ENCODE measurements at regions not wholly inside any gene's neighbourhood (a gene's known extent, or its start where the extent isn't known, plus 50 kb on each side); places are given as distances from the start of the nearest gene placed in this dataset.

- no peaks in the 10 kb centered on the region for H3K9me3 ChIP-seq
- peaks cover 0 to 2% of the 10 kb centered on the region in 2 donors for H3K4me1 ChIP-seq
- no peaks in the 10 kb centered on the region for H3K27me3 ChIP-seq
- no peak overlapping the region for H3K27ac ChIP-seq
- DNase-seq, result no peak
- H3K36me3 ChIP-seq, result no peaks in the 10 kb centered on the region
- intact Hi-C loops (cut with DNase I), result no loop called here
- no peak for TF ChIP-seq CTCF (IDR thresholded peaks at IDR 0.05)
- ATAC-seq, result no peak
- no peak overlapping the region for H3K4me3 ChIP-seq
Observed at GRCh38 chr5:111935835-111936234, 178.8 kb upstream of the NREP start.

- no peak overlapping the region for H3K4me3 ChIP-seq
- no peaks in the 10 kb centered on the region for H3K36me3 ChIP-seq
- H3K27me3 ChIP-seq, result no peaks in the 10 kb centered on the region
- DNase-seq (no peak), ATAC-seq (no peak)
- no peak for TF ChIP-seq CTCF (IDR thresholded peaks at IDR 0.05)
- H3K4me1 ChIP-seq, result peaks cover under 1 to 8% of the 10 kb centered on the region in 2 donors
- intact Hi-C loops (cut with DNase I), result no loop called here
- H3K9me3 ChIP-seq, result no peaks in the 10 kb centered on the region
- no peak overlapping the region for H3K27ac ChIP-seq
Observed at GRCh38 chr5:111935009-111935408, 178.0 kb upstream of the NREP start.

GRCh38 chr5:111934511-111934910, 177.5 kb upstream of the NREP start:
- Histone ChIP-seq H3K27ac (no peak overlapping the region), H3K27me3 (no peaks in the 10 kb centered on the region), H3K4me3 (no peak overlapping the region), H3K9me3 (no peaks in the 10 kb centered on the region), H3K36me3 (no peaks in the 10 kb centered on the region), H3K4me1 (peaks cover 6 to 13% of the 10 kb centered on the region in 2 donors)
- DNase-seq, result no peak
- TF ChIP-seq CTCF (IDR thresholded peaks at IDR 0.05), result no peak
- ATAC-seq, result no peak
- intact Hi-C loops (cut with DNase I), result no loop called here

- Histone ChIP-seq H3K27me3 (no peaks in the 10 kb centered on the region), H3K27ac (no peak overlapping the region), H3K4me1 (peaks cover 13 to 14% of the 10 kb centered on the region in 2 donors), H3K4me3 (no peak overlapping the region), H3K36me3 (no peaks in the 10 kb centered on the region), H3K9me3 (no peaks in the 10 kb centered on the region)
- ATAC-seq (no peak), DNase-seq (no peak)
- intact Hi-C loops (cut with DNase I), result no loop called here
- TF ChIP-seq CTCF (IDR thresholded peaks at IDR 0.05), result no peak
Observed at GRCh38 chr5:111933086-111933485, 176.1 kb upstream of the NREP start.

- Histone ChIP-seq H3K27ac (no peak overlapping the region), H3K36me3 (no peaks in the 10 kb centered on the region), H3K27me3 (no peaks in the 10 kb centered on the region), H3K4me3 (no peak overlapping the region), H3K9me3 (no peaks in the 10 kb centered on the region), H3K4me1 (peaks cover 13 to 14% of the 10 kb centered on the region in 2 donors)
- intact Hi-C loops (cut with DNase I), result no loop called here
- no peak for TF ChIP-seq CTCF (IDR thresholded peaks at IDR 0.05)
- ATAC-seq (peak; percentile 16), DNase-seq (peak in 1 of 4 donors; percentile 12)
Observed at GRCh38 chr5:111932628-111933027, 175.6 kb upstream of the NREP start.
